CD4-positive, alpha-beta T cell treated with Interleukin-15 for 4 hours (primary cell): ENCODE measurements at regions not wholly inside any gene's neighbourhood (a gene's known extent, or its start where the extent isn't known, plus 50 kb on each side); places are given as distances from the start of the nearest gene placed in this dataset.
"Not testable (repeated sequence)": the region's sequence is repeated elsewhere in the genome, so short reads cannot be mapped to it uniquely, and the experiment has no call there.

Experiments
- DNase-seq: peaks from one replicate; pipeline ENCODE4 v3.0.0-alpha.2; 2020; ENCODE audit warnings: low spot score

- DNase-seq: no peak
Measured at GRCh38 chr6:74715355-74716085, 490.3 kb downstream of the COL12A1 start.

DNA sequence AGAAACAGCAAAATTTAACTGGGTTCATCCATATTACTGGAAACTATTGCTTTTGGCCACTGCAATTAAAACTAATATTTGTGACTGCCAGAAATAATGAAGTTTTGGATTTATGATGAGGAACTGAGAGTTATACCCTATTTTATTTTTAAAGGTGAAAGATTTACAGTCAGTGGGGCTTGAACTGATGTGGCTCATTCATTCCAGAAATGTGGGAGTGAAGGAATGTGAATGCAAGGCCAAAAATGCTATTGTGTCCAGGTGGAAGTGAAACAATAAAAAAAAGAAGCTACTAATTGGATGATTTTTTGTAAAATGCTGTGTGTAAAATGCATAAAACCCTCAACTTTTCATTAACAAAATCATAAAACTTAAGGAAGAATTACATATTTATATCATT lies 491.9 kb downstream of the COL12A1 start:
- DNase-seq: no peak

- no peak for DNase-seq
Measured at GRCh38 chr6:74705451-74705850, 500.4 kb downstream of the COL12A1 start.

GRCh38 chr6:74704540-74704939 lies 501.3 kb downstream of the COL12A1 start:
- DNase-seq: not testable (repeated sequence)

- no peak for DNase-seq
Measured at GRCh38 chr6:74690365-74690764, 515.5 kb downstream of the COL12A1 start.

DNA sequence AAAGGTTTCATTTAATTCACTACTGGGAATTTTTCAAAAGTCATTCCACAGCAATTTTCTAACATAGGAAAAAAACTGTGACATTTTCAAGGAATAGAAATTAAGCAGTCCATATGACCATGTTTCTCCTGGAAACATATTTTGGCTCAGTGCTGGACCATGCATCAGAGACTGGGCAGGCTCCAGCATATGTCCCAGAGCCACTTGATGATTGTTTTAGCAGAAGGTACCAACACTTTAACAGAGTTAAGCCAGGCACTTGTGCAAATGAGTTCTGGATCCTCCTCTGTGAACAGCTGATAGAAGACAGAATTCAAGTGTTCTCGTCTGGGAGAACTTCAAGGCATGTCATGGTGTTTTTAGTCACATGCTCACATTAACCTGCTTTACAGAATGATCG lies 516.3 kb downstream of the COL12A1 start:
- DNase-seq: no peak

- DNase-seq: no peak
Measured at GRCh38 chr6:74677463-74677862, 528.4 kb downstream of the COL12A1 start.

DNA sequence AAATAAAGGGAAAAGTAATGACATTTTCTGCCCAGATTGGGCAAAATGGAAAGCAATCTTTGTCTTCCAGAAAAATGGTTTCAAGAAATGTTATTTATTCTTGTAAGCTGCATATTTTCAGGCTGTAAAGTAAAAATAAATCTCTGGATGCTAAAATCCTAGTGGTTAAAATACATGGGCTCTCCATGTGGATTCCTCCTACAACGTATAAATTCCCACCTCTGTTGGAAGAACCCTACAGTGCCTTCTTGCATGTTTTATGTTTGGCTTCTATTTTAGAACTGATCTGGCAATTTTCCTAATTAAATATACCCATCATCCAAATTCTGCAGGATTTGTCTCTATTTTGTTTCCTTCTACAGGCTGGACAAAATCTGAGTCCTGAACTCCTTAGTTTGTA lies 528.9 kb downstream of the COL12A1 start:
- DNase-seq: no peak

DNA sequence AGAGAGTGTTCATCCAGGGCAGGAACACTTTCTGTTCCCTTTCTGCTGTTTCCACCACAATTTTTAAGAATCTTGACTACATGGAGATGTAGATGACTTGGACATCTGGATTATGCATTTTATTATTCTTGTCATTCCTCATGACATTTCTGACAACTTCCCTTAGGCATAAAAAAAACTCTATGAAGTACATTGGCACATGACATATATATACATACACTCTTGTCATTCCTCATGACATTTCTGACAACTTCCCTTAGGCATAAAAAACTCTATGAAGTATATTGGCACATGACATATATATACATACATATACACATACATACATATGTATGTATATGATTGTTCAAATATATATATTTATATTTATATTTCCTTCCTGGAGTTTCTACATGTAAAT lies 531.5 kb downstream of the COL12A1 start:
- DNase-seq: no peak

- DNase-seq: no peak
Measured at GRCh38 chr6:74671558-74672025, 534.3 kb downstream of the COL12A1 start.

GRCh38 chr6:74658391-74658790 lies 547.5 kb downstream of the COL12A1 start:
- DNase-seq: no peak

GRCh38 chr6:74657931-74658330 lies 547.9 kb downstream of the COL12A1 start:
- no peak for DNase-seq

GRCh38 chr6:74657011-74657410 lies 548.8 kb downstream of the COL12A1 start:
- no peak for DNase-seq

DNA sequence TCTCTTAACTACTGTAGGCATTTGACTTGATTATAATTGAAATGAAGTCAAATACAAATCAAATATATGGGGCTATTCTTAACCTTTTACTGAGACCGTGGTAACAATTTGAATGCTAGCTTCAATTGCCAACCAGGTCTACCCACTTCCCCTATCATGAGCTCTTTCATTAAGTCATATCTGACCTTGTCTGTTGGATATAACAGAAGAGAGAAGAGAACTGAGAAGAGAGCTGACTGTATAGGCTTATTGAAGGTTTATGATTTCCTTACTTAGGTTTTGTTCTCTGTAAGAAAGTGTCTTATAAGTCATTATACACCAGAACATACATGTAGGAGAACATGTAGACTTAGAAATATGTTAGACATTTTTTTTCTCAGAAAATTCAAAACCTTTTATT lies 549.4 kb downstream of the COL12A1 start:
- DNase-seq: no peak

DNA sequence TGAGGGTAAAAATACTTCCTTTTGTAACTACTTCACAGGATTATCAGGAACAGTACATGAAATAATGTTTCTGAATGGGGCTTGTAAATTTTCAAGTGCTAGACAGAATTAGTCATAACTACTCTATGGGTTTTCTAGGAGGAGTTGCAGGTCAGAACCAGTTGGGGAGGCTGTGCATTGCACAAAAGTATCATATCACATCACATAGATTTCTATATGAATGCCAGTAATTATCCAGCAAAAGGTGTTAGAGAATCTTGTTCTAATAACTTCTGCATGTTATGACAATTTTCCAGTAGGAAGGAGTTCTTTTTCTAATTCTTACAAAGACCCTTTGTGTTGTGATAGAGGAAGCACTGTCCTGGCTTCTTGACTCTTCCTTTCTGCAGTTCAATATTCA lies 551.6 kb downstream of the COL12A1 start:
- no peak for DNase-seq

DNA sequence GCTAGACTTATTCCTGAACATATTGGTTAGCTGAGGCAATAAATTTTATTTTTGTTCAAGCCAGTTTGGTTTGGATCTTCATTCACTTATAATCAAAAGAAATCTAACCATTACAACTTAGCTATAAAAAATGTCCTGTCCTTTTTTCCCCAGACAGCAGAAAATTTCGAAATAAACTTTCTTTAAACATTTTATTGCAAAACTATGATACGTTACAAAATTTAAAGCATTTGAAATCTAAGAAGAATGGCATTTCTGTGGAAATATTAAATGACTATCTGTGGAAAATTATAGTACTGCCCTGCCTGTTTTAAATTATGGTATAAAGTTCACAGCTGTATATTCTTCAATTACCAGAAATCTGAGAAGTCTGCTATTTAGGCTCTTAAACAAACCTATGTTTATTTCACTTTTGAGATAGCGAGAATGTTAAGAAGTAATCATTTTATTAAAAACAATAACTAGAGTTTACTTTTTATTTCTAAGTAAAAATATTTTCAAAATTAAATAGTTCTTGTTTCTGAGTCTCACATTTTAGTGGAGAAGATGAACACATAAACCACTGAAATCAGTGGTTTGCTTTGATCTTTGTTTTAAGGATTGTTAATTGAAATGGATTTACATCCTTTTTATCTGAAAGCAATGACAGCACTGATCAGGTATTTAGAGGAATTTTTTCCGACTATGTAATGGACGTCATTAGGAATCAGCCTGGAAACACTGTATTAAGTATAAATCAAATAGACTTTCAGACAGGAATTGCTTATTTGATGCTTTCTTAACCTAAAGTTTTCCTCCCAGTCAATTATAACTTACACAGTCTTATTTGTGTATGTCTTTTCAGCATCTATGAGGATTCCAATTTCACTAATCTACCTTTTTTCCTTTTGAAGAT lies 553.7 kb downstream of the COL12A1 start:
- DNase-seq: no peak

GRCh38 chr6:74650668-74651067 lies 555.2 kb downstream of the COL12A1 start:
- no peak for DNase-seq

DNA sequence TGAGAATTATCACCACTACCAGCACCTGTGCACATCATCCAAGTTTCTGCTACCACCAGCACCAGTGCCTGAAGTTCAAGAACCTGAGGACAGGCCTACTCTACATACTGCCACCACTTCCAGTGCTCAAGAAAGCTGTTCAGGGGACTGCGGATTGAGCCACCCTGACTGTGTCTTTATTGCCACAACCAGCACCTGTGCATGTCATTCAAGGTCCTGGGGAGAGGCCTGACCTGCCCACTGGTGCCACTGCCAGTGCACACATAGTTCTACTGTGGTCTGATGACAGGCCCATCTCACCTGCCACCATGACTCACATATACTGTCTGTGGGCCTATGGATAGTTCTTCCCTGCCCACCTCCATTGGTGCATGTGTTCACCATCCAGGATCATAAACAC lies 559.4 kb downstream of the COL12A1 start:
- no peak for DNase-seq

- no peak for DNase-seq
Measured at GRCh38 chr6:74645108-74645849, 560.6 kb downstream of the COL12A1 start.

DNA sequence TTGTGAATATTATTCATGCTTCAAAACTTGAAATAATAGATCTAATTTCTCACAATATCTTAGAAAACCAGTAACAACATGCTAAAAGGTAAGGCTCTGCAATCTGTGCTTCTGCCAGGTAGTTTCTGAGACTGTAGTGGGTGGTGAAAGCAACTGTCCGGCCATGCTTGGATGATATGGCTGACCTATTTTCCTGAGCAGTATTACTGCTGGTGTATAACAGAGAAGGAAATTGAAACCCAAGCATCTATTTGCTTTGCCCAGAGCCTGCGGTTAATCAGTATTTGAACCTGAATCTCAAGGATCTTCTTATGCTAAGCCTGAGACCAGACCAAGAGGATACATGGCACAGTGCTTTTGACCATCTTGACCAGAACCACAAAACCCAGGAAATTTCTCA lies 563.8 kb downstream of the COL12A1 start:
- no peak for DNase-seq

DNA sequence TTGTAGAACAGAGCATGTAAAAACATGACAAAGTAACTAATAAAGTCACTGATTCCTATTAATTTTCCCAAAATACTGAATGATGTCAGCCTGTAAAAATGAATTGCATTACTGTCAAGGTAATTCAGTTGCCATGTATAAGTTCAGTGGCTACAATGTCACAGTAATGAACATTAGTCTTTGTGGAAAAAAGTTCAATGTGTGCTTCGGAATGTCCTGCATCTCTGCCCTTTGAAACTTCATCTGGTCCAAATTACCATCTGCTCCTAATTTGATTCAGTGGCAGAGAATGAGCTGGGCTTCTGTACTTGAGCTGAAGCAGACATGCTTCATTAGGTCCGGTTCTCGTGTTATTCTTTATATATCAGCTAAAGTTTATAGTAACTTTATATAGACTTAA lies 567.4 kb downstream of the COL12A1 start:
- no peak for DNase-seq

DNA sequence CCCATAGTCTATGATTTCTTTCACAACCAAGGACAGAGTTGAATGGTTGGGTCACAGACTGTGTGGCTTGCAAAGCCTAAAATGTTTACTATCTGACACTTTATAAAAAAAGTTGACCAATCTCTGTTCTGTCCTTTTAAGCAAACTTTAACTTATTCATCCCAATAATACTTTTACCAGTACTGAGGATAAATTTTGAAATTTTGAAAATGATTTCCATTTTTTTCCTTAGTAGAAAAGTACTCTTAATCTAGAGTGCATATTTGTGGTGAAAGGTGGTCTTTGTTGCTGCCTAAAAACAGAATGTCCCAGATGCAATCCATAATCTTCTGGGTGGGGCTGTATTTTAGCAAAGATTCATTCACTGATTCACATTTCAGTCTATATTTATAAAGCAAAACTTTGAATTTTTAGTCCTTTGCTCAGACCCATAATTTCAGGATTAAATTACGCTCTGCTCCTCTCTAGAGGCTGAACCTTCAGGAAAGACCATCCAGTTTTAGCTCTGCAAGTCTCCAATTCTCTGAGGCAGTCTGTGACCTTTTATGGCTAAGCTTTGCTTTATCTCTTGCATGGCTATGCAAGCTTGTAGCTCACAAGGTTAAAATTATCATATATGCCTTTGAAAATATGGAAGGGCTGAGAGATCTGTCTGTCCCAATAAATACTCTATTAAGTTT lies 573.5 kb downstream of the COL12A1 start:
- DNase-seq: no peak
